ENCODE measurements at regions not wholly inside any gene's neighbourhood (a gene's known extent, or its start where the extent isn't known, plus 50 kb on each side); places are given as distances from the start of the nearest gene placed in this dataset.

DNA sequence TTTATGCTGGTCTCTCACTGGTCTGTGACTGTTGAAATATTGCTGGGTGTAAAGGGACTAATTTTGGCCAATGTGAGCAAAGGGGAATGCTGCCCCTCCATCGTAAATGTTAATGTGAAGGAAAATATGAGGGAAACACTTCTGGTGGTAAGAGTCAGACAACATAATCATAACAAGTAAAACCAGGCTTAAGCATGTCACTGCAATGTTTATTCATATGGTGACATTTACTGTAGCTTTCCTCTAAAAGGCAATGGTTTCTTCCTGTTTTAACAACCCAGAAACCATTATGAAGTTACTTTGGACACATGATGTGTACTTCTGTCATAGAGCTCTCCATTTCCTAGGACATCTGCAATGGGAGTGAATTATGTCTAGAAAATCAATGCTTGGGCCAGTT is 358.0 kb downstream of the LMO4 start:
- H3K36me3 Mint-ChIP-seq (ENCODE audit: insufficient read depth, unreplicated experiment): peaks cover 10% of the 10 kb centered on the region
- H3K9me3 Mint-ChIP-seq (ENCODE audit: low read depth, unreplicated experiment): no peaks in the 10 kb centered on the region
- TF ChIP-seq, protein P1, sequence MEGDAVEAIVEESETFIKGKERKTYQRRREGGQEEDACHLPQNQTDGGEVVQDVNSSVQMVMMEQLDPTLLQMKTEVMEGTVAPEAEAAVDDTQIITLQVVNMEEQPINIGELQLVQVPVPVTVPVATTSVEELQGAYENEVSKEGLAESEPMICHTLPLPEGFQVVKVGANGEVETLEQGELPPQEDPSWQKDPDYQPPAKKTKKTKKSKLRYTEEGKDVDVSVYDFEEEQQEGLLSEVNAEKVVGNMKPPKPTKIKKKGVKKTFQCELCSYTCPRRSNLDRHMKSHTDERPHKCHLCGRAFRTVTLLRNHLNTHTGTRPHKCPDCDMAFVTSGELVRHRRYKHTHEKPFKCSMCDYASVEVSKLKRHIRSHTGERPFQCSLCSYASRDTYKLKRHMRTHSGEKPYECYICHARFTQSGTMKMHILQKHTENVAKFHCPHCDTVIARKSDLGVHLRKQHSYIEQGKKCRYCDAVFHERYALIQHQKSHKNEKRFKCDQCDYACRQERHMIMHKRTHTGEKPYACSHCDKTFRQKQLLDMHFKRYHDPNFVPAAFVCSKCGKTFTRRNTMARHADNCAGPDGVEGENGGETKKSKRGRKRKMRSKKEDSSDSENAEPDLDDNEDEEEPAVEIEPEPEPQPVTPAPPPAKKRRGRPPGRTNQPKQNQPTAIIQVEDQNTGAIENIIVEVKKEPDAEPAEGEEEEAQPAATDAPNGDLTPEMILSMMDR (IDR thresholded peaks at IDR 0.05; ENCODE audit: unreplicated experiment): no peak
- H3K4me3 Mint-ChIP-seq (ENCODE audit: low read depth, unreplicated experiment): no peak overlapping the region
- BruUV-seq (replicated peaks): no TSS peak
- H3K27me3 Mint-ChIP-seq (ENCODE audit: unreplicated experiment): no peaks in the 10 kb centered on the region
- CTCF ChIA-PET: interaction anchor here (0.6 kb wide), 1 partner anchor 138 kb away, joined by 6 read pairs; no protein-coding TSS in a partner anchor
- intact Hi-C loops (cut with micrococcal nuclease; ENCODE audit: unreplicated experiment): loop anchor here (5.0 to 10.0 kb wide), 4 partner anchors 96 to 378 kb away; no protein-coding TSS in a partner anchor
- peaks cover 58% of the 10 kb centered on the region for H3K4me1 Mint-ChIP-seq (ENCODE audit: low read depth, unreplicated experiment)
- H3K27ac Mint-ChIP-seq (ENCODE audit: unreplicated experiment): peak overlapping the region; percentile 77
- DNase-seq: no peak

DNA sequence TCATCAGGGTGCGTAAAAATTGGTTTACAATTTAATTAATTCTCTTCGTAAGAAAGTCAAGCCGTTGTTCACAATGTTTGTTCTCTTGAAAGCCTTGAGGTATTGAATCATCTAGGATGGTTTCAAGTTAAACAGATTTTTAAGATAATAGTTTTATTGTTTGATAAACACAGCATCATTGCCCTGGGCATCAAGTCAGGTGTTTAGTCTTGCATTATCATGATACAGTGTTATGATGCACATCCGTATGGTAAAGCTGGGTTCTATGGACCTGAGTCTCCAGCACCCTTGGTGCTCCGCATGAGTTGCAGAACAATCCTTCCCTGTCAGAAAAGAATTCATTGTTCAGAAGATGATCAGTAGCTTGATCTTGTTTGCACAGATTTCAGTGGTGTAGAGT is 359.5 kb downstream of the LMO4 start:
- no peaks in the 10 kb centered on the region for H3K27me3 Mint-ChIP-seq (ENCODE audit: unreplicated experiment)
- BruUV-seq (replicated peaks): no TSS peak
- TF ChIP-seq, protein P1 (IDR thresholded peaks at IDR 0.05; ENCODE audit: unreplicated experiment): no peak
- intact Hi-C loops (cut with micrococcal nuclease; ENCODE audit: unreplicated experiment): loop anchor here (5.0 to 10.0 kb wide), 4 partner anchors 94 to 377 kb away; no protein-coding TSS in a partner anchor
- H3K4me1 Mint-ChIP-seq (ENCODE audit: low read depth, unreplicated experiment): peaks cover 51% of the 10 kb centered on the region
- DNase-seq: no peak
- CTCF ChIA-PET: no interaction called here
- H3K9me3 Mint-ChIP-seq (ENCODE audit: low read depth, unreplicated experiment): no peaks in the 10 kb centered on the region
- H3K36me3 Mint-ChIP-seq (ENCODE audit: insufficient read depth, unreplicated experiment): peaks cover 10% of the 10 kb centered on the region
- peak overlapping the region; percentile 50 for H3K27ac Mint-ChIP-seq (ENCODE audit: unreplicated experiment)
- H3K4me3 Mint-ChIP-seq (ENCODE audit: low read depth, unreplicated experiment): peak overlapping the region; percentile 14

DNA sequence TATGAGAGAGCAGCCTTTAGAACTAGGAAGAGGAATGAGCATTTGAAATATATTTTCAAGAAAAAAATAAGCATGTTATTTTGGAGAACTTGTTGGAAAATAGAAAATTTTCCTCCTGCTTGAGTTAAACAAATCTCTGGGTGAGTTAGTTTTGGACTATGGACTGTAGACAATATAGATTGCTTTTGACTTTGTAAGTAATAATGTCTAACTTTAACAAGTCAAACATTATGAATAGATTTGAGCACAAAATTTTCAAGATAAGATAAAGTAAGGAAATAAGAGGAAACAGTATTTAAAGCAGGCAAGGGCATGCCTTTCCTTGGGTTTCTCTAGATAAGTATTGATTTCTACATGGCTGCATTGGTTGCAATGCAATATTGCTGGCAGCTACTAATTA is 360.8 kb downstream of the LMO4 start:
- H3K36me3 Mint-ChIP-seq (ENCODE audit: insufficient read depth, unreplicated experiment): peaks cover 4% of the 10 kb centered on the region
- intact Hi-C loops (cut with micrococcal nuclease; ENCODE audit: unreplicated experiment): loop anchor here (5.0 to 10.0 kb wide), 4 partner anchors 93 to 375 kb away; no protein-coding TSS in a partner anchor
- H3K4me1 Mint-ChIP-seq (ENCODE audit: low read depth, unreplicated experiment): peaks cover 38% of the 10 kb centered on the region
- no peak for DNase-seq
- no peak overlapping the region for H3K4me3 Mint-ChIP-seq (ENCODE audit: low read depth, unreplicated experiment)
- peak overlapping the region; percentile 49 for H3K27ac Mint-ChIP-seq (ENCODE audit: unreplicated experiment)
- no TSS peak for BruUV-seq (replicated peaks)
- H3K27me3 Mint-ChIP-seq (ENCODE audit: unreplicated experiment): no peaks in the 10 kb centered on the region
- H3K9me3 Mint-ChIP-seq (ENCODE audit: low read depth, unreplicated experiment): no peaks in the 10 kb centered on the region
- TF ChIP-seq, protein P1 (IDR thresholded peaks at IDR 0.05; ENCODE audit: unreplicated experiment): no peak
- CTCF ChIA-PET: no interaction called here

DNA sequence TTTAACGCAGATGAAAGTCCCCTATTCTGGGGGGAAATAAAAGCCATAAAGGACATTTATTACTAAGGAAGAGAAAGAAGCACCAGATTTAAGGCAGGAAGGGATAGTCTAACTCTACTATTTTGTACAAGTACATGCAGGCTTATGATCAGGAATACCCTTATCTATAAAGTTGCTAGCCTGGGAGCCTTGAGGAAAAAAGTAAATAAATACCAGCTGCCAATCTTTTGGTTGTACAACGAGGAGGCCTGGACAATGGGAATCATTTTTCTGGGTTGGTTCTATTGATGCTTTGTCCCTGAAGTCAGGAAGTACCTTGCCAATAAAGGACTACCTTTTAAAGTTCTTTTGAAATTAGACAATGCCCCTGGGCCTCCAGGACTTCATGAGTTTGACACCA is 367.8 kb downstream of the LMO4 start:
- intact Hi-C loops (cut with micrococcal nuclease; ENCODE audit: unreplicated experiment): no loop called here
- Mint-ChIP-seq H3K9me3 (ENCODE audit: low read depth, unreplicated experiment) (peaks cover 12% of the 10 kb centered on the region), H3K27me3 (ENCODE audit: unreplicated experiment) (no peaks in the 10 kb centered on the region), H3K27ac (ENCODE audit: unreplicated experiment) (no peak overlapping the region), H3K4me1 (ENCODE audit: low read depth, unreplicated experiment) (no peaks in the 10 kb centered on the region), H3K36me3 (ENCODE audit: insufficient read depth, unreplicated experiment) (no peaks in the 10 kb centered on the region), H3K4me3 (ENCODE audit: low read depth, unreplicated experiment) (no peak overlapping the region)
- CTCF ChIA-PET: no interaction called here
- no peak for DNase-seq
- no TSS peak for BruUV-seq (replicated peaks)
- TF ChIP-seq, protein P1 (IDR thresholded peaks at IDR 0.05; ENCODE audit: unreplicated experiment): no peak
